GM12878 (cell line): ENCODE measurements at regions not wholly inside any gene's neighbourhood (a gene's known extent, or its start where the extent isn't known, plus 50 kb on each side); places are given as distances from the start of the nearest gene placed in this dataset.

Source experiments
- ATAC-seq: fragments of 200-7000 bp; cut with Tn5 transposase; 3 replicates; pipeline ENCODE4 v1.9.1; 2020; ENCODE audit warnings: mild to moderate bottlenecking, moderate library complexity
- BruUV-seq: library from RNA; stranded (reverse); fragments of 400-500 nt; replicated peaks from 2 replicates; lab custom pipeline; 2021; lab: Mats Ljungman, UMichigan
- CTCF ChIA-PET: fragments of 300-600 bp; sonication (Branson Sonifier 250); formaldehyde crosslinking; extraction: SDS; loops from one replicate; lab custom pipeline; 2021; ENCODE audit warnings: inconsistent platforms; lab: Yijun Ruan, JAX
- POLR2A ChIA-PET: fragments of 350-600 bp; formaldehyde crosslinking; extraction: SDS; loops from one replicate; lab custom pipeline; 2021; ENCODE audit warnings: inconsistent platforms; lab: Charles Lee
- RAD21 ChIA-PET: fragments of 300-600 bp; sonication (Branson Sonifier 250); formaldehyde crosslinking; loops from one replicate; lab custom pipeline; 2023; ENCODE audit warnings: antibody characterized with exemption; ENCODE audit not compliant: unreplicated experiment; lab: Charles Lee
- SMC1A ChIA-PET: fragments of 300-600 bp; sonication (Branson Sonifier 250); formaldehyde crosslinking; loops from one replicate; lab custom pipeline; 2023; ENCODE audit not compliant: unreplicated experiment, uncharacterized antibody; lab: Charles Lee
- DNase-seq: peaks from one replicate; pipeline ENCODE4 v3.0.0-alpha.2; 2011; ENCODE audit warnings: low read depth, low spot score
- FAIRE-seq: peaks from 3 replicates; lab custom pipeline; 2011; peaks lifted over from hg19 to GRCh38; lab: Jason Lieb, UNC
- H2AFZ ChIP-seq: 2 replicates; pipeline ENCODE4 v1.6.0; 2011; ENCODE audit warnings: low read depth, low read length, control low read depth; ENCODE audit not compliant: control insufficient read depth
- H3K27ac ChIP-seq: 2 replicates; pipeline ENCODE4 v1.5.1; 2011; ENCODE audit warnings: control low read depth; ENCODE audit not compliant: control insufficient read depth, insufficient read depth
- H3K27me3 ChIP-seq, 2 experiments: replicated peaks in 1 of 2; 2 replicates each; pipeline versions ENCODE4 v1.6.0 to v1.6.1; 2011; ENCODE audit warnings: low read length in 1 of 2; ENCODE audit not compliant: control insufficient read depth in 2 of 2, insufficient read depth in 2 of 2
- H3K36me3 ChIP-seq, 2 experiments: 2 replicates each; pipeline ENCODE4 v1.5.1; 2011; ENCODE audit warnings: low read length in 1 of 2; ENCODE audit not compliant: control insufficient read depth in 2 of 2, insufficient read depth in 2 of 2
- H3K4me1 ChIP-seq: 2 replicates; pipeline ENCODE4 v1.6.1; 2011; ENCODE audit warnings: mild to moderate bottlenecking, low read length, moderate library complexity, mixed read lengths; ENCODE audit not compliant: control insufficient read depth, insufficient read depth
- H3K4me2 ChIP-seq: 2 replicates; pipeline ENCODE4 v1.6.0; 2011; ENCODE audit warnings: control low read depth; ENCODE audit not compliant: control insufficient read depth, insufficient read depth
- H3K4me3 ChIP-seq: fragments of 200-600 bp; sonication (generic); 2 replicates; pipeline ENCODE4 v1.5.1; 2016
- H3K79me2 ChIP-seq: 2 replicates; pipeline ENCODE4 v1.6.0; 2011; ENCODE audit warnings: low read length; ENCODE audit not compliant: control insufficient read depth, insufficient read depth
- H3K9ac ChIP-seq: 2 replicates; pipeline ENCODE4 v1.8.0; 2011; ENCODE audit warnings: low read length, control low read depth, mixed read lengths; ENCODE audit not compliant: control insufficient read depth, insufficient read depth
- H3K9me3 ChIP-seq: replicated peaks from 3 replicates; pipeline ENCODE4 v1.5.1; 2011; ENCODE audit warnings: mild to moderate bottlenecking, low read length; ENCODE audit not compliant: control insufficient read depth, insufficient read depth
- H4K20me1 ChIP-seq: 2 replicates; pipeline ENCODE4 v1.6.0; 2011; ENCODE audit not compliant: control insufficient read depth, insufficient read depth
- ASH2L ChIP-seq: fragments of 300-600, 200-600 bp; sonication (generic); IDR thresholded peaks from 2 replicates; pipeline ENCODE4 v1.6.1; 2017; ENCODE audit warnings: low read depth, mild to moderate bottlenecking, borderline replicate concordance
- BCL11A ChIP-seq: IDR thresholded peaks from 2 replicates; pipeline ENCODE4 v1.6.1; 2011; ENCODE audit warnings: low read depth, low read length
- CHD1 ChIP-seq: IDR thresholded peaks from 2 replicates; pipeline ENCODE4 v1.6.1; 2012; ENCODE audit warnings: low read depth, low read length, improper control_type of control experiment
- ETV6 ChIP-seq, 2 experiments: fragments of 450-650 bp in 1 of 2; IDR thresholded peaks in 1 of 2; conservative IDR thresholded peaks in 1 of 2; 2 replicates each; pipeline ENCODE4 v1.6.1; 2014; ENCODE audit warnings: antibody characterized with exemption in 1 of 2, borderline replicate concordance in 1 of 2, low read depth in 1 of 2, mild to moderate bottlenecking in 1 of 2, moderate library complexity in 1 of 2
- EZH2 ChIP-seq: IDR thresholded peaks from 2 replicates; pipeline ENCODE4 v1.6.1; 2012; ENCODE audit warnings: low read depth, mild to moderate bottlenecking, control low read depth, inconsistent platforms, low read length, borderline replicate concordance; ENCODE audit not compliant: control insufficient read depth
- GATAD2B ChIP-seq: fragments of 450-650 bp; conservative IDR thresholded peaks from 2 replicates; pipeline ENCODE4 v1.6.1; 2017; ENCODE audit warnings: low read depth, mild to moderate bottlenecking, moderate library complexity
- KDM1A ChIP-seq: fragments of 200-600 bp; sonication (generic); IDR thresholded peaks from 2 replicates; pipeline ENCODE4 v1.6.1; 2016; ENCODE audit warnings: borderline replicate concordance
- NFYA ChIP-seq: IDR thresholded peaks from 2 replicates; pipeline ENCODE4 v1.6.1; 2011; ENCODE audit warnings: low read depth, mild to moderate bottlenecking, low read length, improper control_type of control experiment, borderline replicate concordance
- RCOR1 ChIP-seq: conservative IDR thresholded peaks from 2 replicates; pipeline ENCODE4 v1.6.1; 2012; ENCODE audit warnings: low read depth, low read length, improper control_type of control experiment
- SMAD5 ChIP-seq: IDR thresholded peaks from 2 replicates; pipeline ENCODE4 v1.6.1; 2016; ENCODE audit warnings: antibody characterized with exemption, low read depth
- STAT3 ChIP-seq: IDR thresholded peaks from 2 replicates; pipeline ENCODE4 v1.6.1; 2011; ENCODE audit warnings: low read depth, low read length, improper control_type of control experiment
- TCF3 ChIP-seq: IDR thresholded peaks from 2 replicates; pipeline ENCODE4 v1.6.1; 2012; ENCODE audit warnings: low read depth, mild to moderate bottlenecking, low read length, borderline replicate concordance; ENCODE audit not compliant: insufficient read depth
- WGBS: methylation state at CpG from one replicate; pipeline ENCODE4 v1.1.6; 2016; ENCODE audit warnings: low lambda C conversion rate; ENCODE audit not compliant: insufficient replicate concordance, insufficient coverage; ENCODE audit errors: missing lambda C conversion rate; 5-methylcytosine and 5-hydroxymethylcytosine counted together
- in situ Hi-C: fragments of 300-500 bp; cut with MboI; formaldehyde crosslinking; loops from 9 replicates; pipeline ENCODE4 v1.14.3; 2018; ENCODE audit warnings: mixed read lengths
- intact Hi-C: fragments of 100-400 bp; cut with micrococcal nuclease; formaldehyde crosslinking; loops from one replicate; pipeline ENCODE4 v1.14.2; 2022; ENCODE audit not compliant: unreplicated experiment
- TF ChIP-seq, protein P1 (sequence below): IDR thresholded peaks from 2 replicates; pipeline ENCODE4 v1.6.1; 2012; ENCODE audit warnings: low read depth, low read length, improper control_type of control experiment
- TF ChIP-seq, protein P2 (sequence below): IDR thresholded peaks from 2 replicates; pipeline ENCODE4 v1.6.1; 2012; ENCODE audit warnings: low read depth, low read length, improper control_type of control experiment

DNA sequence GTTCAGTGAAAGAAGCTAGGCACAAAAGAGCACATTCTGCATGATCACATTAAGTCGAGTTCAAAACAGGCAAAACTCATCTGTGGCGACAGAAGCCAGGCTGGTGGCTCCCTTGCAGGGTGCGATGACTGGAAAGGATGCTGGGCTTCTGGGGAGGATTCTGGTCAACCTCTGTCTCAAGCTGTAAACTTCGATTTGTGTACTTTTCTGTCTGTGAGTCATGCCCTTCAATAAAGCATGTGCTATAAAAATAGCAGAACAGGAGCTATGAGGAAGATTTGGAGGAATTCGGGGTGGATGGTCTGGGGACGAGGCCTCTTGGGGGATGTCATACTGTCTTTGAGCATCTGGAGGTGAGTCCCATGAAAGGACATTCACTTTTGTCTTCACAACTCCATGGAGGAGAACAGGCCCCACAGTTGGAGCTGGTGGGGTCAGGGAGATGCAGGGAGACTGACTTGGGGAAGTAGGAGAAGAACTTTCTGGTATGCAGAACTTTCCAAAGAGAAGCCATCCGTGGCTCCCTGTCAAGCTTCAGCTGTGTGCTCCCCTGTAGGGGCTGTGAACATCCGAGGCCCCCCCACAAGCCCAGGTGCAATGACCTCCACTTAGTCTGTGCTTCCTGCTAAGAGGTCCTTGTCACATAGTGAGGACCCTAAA, 77.8 kb upstream of the LINC01488 start (continued):
- TF ChIP-seq NFYA (no peak), STAT3 (no peak), CHD1 (no peak), ASH2L (no peak), GATAD2B (no peak), BCL11A (no peak), SMAD5 (no peak), KDM1A (no peak), ETV6 (conservative IDR thresholded peaks at IDR 0.05 in 1 of 2, IDR thresholded peaks at IDR 0.05 in 1 of 2; ENCODE audit: borderline replicate concordance in 1 of 2, low read depth in 1 of 2) (no peak), RCOR1 (no peak)
- TF ChIP-seq, protein P1, sequence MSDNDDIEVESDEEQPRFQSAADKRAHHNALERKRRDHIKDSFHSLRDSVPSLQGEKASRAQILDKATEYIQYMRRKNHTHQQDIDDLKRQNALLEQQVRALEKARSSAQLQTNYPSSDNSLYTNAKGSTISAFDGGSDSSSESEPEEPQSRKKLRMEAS = no peak

GRCh38 chr11:69406060-69406459, 75.4 kb upstream of the LINC01488 start:
- Histone ChIP-seq H3K9ac (no peak overlapping the region), H2AFZ (no peak overlapping the region), H3K4me3 (no peak overlapping the region), H4K20me1 (no peaks in the 10 kb centered on the region), H3K4me1 (peaks cover 8% of the 10 kb centered on the region), H3K79me2 (no peaks in the 10 kb centered on the region), H3K9me3 (peaks cover 5% of the 10 kb centered on the region; the same call in 2 of the 3 replicates)
- WGBS = 0% methylated on average over 3 of the region's 3 CpGs
- CTCF ChIA-PET = no interaction called here
- RAD21 ChIA-PET = no interaction called here
- SMC1A ChIA-PET = no interaction called here
- BruUV-seq = no TSS peak
- FAIRE-seq = no peak
- no peak for TF ChIP-seq EZH2
- TF ChIP-seq, protein P2, sequence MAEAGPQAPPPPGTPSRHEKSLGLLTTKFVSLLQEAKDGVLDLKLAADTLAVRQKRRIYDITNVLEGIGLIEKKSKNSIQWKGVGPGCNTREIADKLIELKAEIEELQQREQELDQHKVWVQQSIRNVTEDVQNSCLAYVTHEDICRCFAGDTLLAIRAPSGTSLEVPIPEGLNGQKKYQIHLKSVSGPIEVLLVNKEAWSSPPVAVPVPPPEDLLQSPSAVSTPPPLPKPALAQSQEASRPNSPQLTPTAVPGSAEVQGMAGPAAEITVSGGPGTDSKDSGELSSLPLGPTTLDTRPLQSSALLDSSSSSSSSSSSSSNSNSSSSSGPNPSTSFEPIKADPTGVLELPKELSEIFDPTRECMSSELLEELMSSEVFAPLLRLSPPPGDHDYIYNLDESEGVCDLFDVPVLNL = no peak
- TF ChIP-seq TCF3 = no peak
- TF ChIP-seq, all 136 proteins: peak for 0
- Histone ChIP-seq H3K27me3 (peaks cover 0 to 4% of the 10 kb centered on the region in 2 experiments; a peak in 2 of 4 replicates), H3K4me2 (no peak overlapping the region), H3K27ac (no peak overlapping the region), H3K36me3 (no peaks in the 10 kb centered on the region)
- no peak for DNase-seq
- ATAC-seq = no peak
- intact Hi-C loops (no loop called here), in situ Hi-C loops (no loop called here)
- POLR2A ChIA-PET = no interaction called here
